Hepatic stellate cell (primary cell): ENCODE measurements at regions not wholly inside any gene's neighbourhood (a gene's known extent, or its start where the extent isn't known, plus 50 kb on each side); places are given as distances from the start of the nearest gene placed in this dataset.
"Not testable (repeated sequence)": the region's sequence is repeated elsewhere in the genome, so short reads cannot be mapped to it uniquely, and the experiment has no call there.

Source experiments
- DNase-seq: peaks from one replicate; pipeline ENCODE4 v3.0.0; 2011; ENCODE audit warnings: low spot score

DNA sequence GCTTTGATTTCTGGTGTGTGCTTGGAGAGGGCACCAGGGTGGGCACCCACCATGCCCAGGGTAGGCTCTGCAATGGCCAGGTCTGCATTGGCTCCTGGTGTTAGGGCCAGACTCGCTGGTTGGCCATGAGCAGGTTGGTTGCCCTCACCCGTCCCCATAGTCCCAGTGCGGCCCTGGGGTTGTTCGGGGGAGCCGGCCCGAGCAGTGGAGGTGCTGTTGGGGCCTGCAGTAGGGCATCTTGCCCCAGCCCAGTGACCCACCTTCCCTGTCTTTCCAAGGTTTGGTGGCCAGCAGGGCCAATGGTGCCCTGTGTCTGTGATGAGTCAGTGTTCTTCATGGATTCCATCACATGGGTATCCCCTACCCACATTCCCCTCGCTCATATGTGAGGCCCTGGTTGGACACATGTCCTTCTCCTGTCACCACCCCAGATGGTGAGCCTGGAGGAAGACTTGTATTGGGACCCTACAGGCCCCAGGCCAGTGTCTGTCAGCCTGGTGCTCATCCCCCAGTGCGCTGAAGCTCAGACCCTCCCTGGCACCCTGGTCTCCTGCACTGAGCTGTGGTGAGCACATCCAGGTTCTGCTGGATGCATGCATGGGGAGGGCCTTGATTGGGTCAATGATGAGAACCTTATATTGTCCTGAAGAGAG is 190.1 kb downstream of the UBE3A start:
- no peak for DNase-seq

- no peak for DNase-seq
Measured at GRCh38 chr15:25249236-25250010, 189.4 kb downstream of the UBE3A start.

DNA sequence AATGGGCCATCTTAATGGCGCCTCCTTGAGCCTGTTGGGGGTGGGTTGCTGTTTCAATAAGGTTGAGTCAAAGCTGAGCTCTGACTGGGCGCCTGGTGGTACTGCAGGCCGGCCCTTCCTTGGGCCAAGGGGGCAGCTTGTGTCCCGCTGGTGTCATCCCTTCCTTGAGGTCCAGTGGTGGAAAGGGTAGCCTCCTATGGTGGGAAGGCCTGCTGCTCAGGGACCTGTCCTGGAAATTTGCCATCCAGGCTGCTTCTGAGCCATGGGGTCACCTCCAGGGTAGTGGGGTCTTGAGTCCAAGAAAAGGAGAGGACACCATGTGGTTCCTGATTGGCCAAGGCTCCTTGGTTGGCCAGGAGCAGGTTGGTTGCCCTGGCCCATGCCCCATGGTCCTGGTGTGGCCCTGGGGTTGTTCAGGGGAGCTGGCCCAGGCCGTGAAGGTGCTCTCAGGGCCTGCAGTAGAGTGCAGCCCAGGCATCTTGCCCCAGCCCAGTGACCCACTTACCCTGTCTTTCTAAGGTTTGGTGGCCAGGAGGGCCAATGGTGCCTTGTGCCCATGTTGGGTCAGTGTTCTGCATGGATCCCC is 188.7 kb downstream of the UBE3A start:
- DNase-seq: no peak

DNA sequence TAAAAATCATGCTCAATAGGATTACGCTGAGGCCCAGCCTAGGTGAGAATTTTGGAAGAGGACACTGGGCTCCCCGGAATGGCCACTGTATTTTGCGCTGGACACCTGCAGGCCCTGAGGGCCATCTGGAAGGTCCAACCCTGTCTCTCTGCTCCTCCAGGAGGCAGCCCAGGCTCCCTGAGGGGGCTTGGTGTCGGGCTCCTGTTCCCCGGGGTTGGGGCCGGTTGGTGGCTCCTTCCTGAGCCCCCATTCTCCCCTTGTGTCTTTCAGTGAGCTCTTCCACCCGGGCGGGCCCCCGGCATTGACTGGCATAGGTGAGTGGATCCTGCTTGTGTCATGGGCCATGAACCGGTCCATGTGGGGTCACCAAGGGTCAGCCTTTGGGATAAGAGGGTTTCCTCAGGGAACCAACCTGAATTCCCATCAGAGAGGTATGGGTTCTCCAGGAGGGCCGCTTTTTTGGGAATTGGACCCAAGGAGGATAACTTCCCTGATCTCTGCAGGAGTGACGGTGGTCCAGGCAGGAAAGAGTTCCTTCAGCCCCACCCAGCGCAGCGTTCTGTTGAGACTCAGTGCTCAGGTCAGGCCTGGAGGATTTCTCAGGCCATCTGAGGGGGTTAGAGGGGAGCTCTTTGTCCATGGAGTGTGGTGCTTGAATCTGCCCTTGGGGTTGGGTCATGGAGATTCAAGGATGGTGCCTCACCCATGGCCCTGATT is 187.8 kb downstream of the UBE3A start:
- DNase-seq: no peak

DNA sequence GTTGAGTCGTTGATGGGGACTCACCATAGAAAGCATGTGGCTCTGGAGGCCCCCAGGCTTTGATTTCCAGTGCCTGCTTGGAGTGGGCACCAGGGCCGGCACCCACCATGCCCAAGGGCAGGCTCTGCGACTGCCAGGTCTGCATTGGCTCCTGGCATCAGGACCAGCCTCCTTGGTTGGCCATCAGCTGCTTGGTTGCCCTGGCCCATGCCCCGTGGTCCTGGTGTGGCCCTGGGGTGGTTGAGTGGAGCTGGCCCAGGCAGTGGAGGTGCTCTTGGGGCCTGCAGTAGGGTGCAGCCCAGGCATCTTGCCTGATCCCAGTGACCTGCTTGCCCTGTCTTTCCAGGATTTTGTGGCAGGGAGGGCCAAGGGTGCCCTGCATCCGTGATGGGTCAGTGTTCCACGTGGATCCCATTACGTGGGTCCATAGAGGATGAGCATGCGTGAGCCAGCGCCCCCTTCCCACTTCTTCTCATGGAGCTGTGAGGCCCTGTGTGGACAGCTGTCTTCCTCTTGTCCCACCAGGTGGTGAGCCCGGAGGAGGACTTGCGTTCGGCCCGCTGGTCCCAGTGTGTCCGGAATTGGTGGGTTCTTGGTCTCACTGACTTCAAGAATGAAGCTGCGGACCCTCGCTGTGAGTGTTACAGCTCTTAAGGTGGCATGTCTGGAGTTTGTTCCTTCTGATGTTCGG is 187.0 kb downstream of the UBE3A start:
- DNase-seq: no peak

DNA sequence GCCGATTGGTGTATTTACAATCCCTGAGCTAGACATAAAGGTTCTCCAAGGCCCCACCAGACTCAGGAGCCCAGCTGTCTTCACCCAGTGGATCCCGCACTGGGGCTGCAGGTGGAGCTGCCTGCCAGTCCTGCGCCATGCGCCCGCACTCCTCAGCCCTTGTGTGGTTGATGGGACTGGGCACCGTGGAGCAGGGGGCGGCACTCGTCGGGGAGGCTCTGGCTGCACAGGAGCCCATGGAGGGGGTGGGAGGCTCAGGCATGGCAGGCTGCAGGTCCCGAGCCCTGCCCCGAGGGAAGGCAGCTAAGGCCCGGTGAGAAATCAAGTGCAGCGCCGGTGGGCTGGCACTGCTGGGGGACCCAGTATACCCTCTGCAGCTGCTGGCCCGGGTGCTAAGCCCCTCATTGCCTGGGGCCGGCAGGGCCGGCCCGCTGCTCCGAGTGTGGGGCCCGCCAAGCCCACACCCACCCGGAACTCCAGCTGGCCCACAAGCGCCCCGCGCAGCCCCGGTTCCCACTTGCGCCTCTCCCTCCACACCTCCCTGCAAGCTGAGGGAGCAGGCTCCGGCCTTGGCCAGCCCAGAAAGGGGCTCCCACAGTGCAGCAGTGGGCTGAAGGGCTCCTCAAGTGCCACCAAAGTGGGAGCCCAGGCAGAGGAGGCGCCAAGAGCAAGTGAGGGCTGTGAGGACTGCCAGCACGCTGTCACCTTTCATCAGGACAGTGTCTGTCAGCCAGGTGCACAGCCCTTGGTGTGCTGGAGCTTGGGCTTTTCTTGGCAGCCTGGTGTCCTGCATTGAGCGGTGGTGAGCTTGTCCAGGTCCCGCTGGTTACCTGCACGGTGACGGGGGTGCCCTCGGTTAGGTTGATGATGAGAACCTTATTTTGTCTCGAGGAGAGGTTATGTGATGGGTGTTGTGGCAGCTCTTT is 185.5 kb downstream of the UBE3A start:
- DNase-seq: not testable (repeated sequence)

- DNase-seq: no peak
Measured at GRCh38 chr15:25268166-25268565, 170.7 kb downstream of the UBE3A start.
